HG02759 (cell line): ENCODE measurements at regions not wholly inside any gene's neighbourhood (a gene's known extent, or its start where the extent isn't known, plus 50 kb on each side); places are given as distances from the start of the nearest gene placed in this dataset.

Source experiments
- ATAC-seq: cut with Tn5 transposase; IDR thresholded peaks from one replicate; pipeline ENCODE4 v1.9.1; 2021; ENCODE audit warnings: mild to moderate bottlenecking, moderate library complexity; ENCODE audit not compliant: unreplicated experiment

GRCh38 chr1:58380345-58380744 is 166.2 kb downstream of the OMA1 start:
- ATAC-seq, result no peak

- no peak for ATAC-seq
Observed at GRCh38 chr1:58367217-58367616, 179.3 kb downstream of the OMA1 start.

GRCh38 chr1:58365328-58365727 is 181.2 kb downstream of the OMA1 start:
- ATAC-seq, result no peak

- no peak for ATAC-seq
Observed at GRCh38 chr1:58363585-58363984, 182.9 kb downstream of the OMA1 start.

GRCh38 chr1:58361134-58361533 is 185.4 kb downstream of the OMA1 start:
- no peak for ATAC-seq

GRCh38 chr1:58358346-58358745 is 188.2 kb downstream of the OMA1 start:
- no peak for ATAC-seq

- no peak for ATAC-seq
Observed at GRCh38 chr1:58356402-58356801, 190.1 kb downstream of the OMA1 start.

- no peak for ATAC-seq
Observed at GRCh38 chr1:58353168-58353567, 193.4 kb downstream of the OMA1 start.

GRCh38 chr1:58352476-58353092 is 193.9 kb downstream of the OMA1 start:
- ATAC-seq, result no peak

GRCh38 chr1:58346036-58346355 is 200.5 kb downstream of the OMA1 start:
- no peak for ATAC-seq

GRCh38 chr1:58345215-58346035 is 201.1 kb downstream of the OMA1 start:
- no peak for ATAC-seq

- ATAC-seq, result no peak
Observed at GRCh38 chr1:58340185-58340584, 206.3 kb downstream of the OMA1 start.

GRCh38 chr1:58338081-58338480 is 208.4 kb downstream of the OMA1 start:
- ATAC-seq, result no peak

- ATAC-seq, result no peak
Observed at GRCh38 chr1:58333511-58333910, 213.0 kb downstream of the OMA1 start.

- no peak for ATAC-seq
Observed at GRCh38 chr1:58331156-58331555, 215.4 kb downstream of the OMA1 start.

- ATAC-seq, result no peak
Observed at GRCh38 chr1:58325866-58326265, 220.7 kb downstream of the OMA1 start.

- no peak for ATAC-seq
Observed at GRCh38 chr1:58324558-58324957, 222.0 kb downstream of the OMA1 start.

GRCh38 chr1:58318157-58319005 is 228.1 kb downstream of the OMA1 start:
- no peak for ATAC-seq

GRCh38 chr1:58317694-58318093 is 228.8 kb downstream of the OMA1 start:
- ATAC-seq, result no peak

GRCh38 chr1:58317086-58317485 is 229.4 kb downstream of the OMA1 start:
- no peak for ATAC-seq

GRCh38 chr1:58316141-58316540 is 230.4 kb downstream of the OMA1 start:
- ATAC-seq, result no peak
